ENCODE measurements at regions not wholly inside any gene's neighbourhood (a gene's known extent, or its start where the extent isn't known, plus 50 kb on each side); places are given as distances from the start of the nearest gene placed in this dataset.

DNA sequence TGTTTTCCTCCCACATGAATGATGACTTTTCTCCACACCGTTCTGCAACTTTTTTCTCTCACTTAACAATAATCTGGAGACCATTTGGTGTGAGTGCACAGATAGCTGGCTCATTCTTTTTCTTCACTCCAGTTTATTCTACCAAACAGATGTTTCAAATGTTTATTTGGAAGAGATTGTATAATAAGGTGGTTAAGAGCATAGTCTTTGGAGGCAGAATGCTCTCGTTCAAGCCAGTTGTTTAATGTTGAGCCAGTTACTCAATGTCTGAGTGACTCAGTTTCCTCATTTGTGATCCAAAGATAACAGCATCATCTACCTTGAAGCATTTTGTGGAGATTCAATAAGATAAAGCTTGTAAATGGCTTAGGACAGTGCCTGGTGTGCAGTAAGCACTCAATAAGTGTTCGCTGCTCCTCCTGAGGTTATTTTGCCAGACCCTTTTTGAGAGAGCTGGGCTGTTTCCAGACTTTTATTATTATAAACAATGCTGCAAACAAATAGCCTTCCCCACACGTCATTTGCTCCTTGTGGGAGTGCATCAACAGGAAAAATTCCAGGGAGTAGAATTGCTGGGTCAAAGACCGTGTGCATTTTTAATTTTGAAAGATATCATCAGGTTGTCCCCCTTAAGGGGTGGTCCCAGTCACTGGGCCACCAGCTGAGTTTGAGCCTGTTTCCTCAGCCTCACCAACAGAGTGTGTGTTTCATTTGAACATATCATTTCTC lies 70.6 kb downstream of the VEGFA start:
- TF ChIP-seq, protein P1, sequence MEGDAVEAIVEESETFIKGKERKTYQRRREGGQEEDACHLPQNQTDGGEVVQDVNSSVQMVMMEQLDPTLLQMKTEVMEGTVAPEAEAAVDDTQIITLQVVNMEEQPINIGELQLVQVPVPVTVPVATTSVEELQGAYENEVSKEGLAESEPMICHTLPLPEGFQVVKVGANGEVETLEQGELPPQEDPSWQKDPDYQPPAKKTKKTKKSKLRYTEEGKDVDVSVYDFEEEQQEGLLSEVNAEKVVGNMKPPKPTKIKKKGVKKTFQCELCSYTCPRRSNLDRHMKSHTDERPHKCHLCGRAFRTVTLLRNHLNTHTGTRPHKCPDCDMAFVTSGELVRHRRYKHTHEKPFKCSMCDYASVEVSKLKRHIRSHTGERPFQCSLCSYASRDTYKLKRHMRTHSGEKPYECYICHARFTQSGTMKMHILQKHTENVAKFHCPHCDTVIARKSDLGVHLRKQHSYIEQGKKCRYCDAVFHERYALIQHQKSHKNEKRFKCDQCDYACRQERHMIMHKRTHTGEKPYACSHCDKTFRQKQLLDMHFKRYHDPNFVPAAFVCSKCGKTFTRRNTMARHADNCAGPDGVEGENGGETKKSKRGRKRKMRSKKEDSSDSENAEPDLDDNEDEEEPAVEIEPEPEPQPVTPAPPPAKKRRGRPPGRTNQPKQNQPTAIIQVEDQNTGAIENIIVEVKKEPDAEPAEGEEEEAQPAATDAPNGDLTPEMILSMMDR (conservative IDR thresholded peaks at IDR 0.05; ENCODE audit: low read length) = no peak
- TF ChIP-seq EZH2phosphoT487 (IDR thresholded peaks at IDR 0.05; ENCODE audit: borderline replicate concordance) = no peak
